Keratinocyte (primary cell): ENCODE measurements at regions not wholly inside any gene's neighbourhood (a gene's known extent, or its start where the extent isn't known, plus 50 kb on each side); places are given as distances from the start of the nearest gene placed in this dataset.

Source experiments
- DNase-seq: peaks from one replicate; pipeline ENCODE4 v3.0.0-alpha.2; 2011; ENCODE audit warnings: low read depth, missing footprints, low spot score
- FAIRE-seq: peaks from 2 replicates; lab custom pipeline; 2011; peaks lifted over from hg19 to GRCh38; lab: Jason Lieb, UNC
- H2AFZ ChIP-seq: 2 replicates; pipeline ENCODE4 v1.6.0; 2012; ENCODE audit warnings: low read length, control low read depth, inconsistent platforms; ENCODE audit not compliant: control insufficient read depth
- H3K27ac ChIP-seq: 2 replicates; pipeline ENCODE4 v1.5.1; 2011; ENCODE audit warnings: low read length; ENCODE audit not compliant: control insufficient read depth, insufficient read depth
- H3K27me3 ChIP-seq: 3 replicates; pipeline ENCODE4 v1.6.0; 2011; ENCODE audit warnings: low read length; ENCODE audit not compliant: control insufficient read depth, insufficient read depth; ENCODE audit errors: extremely low read depth
- H3K36me3 ChIP-seq, 2 experiments: 2 replicates in 1 of 2; 3 replicates in 1 of 2; pipeline ENCODE4 v1.5.1; 2011; ENCODE audit warnings: low read length in 2 of 2, mild to moderate bottlenecking in 1 of 2; ENCODE audit not compliant: control insufficient read depth in 2 of 2, insufficient read depth in 2 of 2; ENCODE audit errors: extremely low read depth in 1 of 2
- H3K4me1 ChIP-seq: 3 replicates; pipeline ENCODE4 v1.5.1; 2011; ENCODE audit warnings: low read length; ENCODE audit not compliant: control insufficient read depth, insufficient read depth; ENCODE audit errors: extremely low read depth
- H3K4me2 ChIP-seq: 3 replicates; pipeline ENCODE4 v1.6.0; 2011; ENCODE audit warnings: low read depth, low read length; ENCODE audit not compliant: control insufficient read depth, insufficient read depth; ENCODE audit errors: extremely low read depth
- H3K4me3 ChIP-seq, 3 experiments: fragments of 200-600 bp in 1 of 3; sonication (generic) in 1 of 3; 2 replicates in 2 of 3; 3 replicates in 1 of 3; pipeline ENCODE4 v1.5.1; 2011 to 2016; ENCODE audit warnings: low read length in 3 of 3, mild to moderate bottlenecking in 3 of 3, control low read depth in 2 of 3, inconsistent platforms in 1 of 3, low read depth in 1 of 3, mixed read lengths in 1 of 3, mixed run types in 1 of 3, moderate library complexity in 1 of 3; ENCODE audit not compliant: control insufficient read depth in 2 of 3, insufficient read depth in 2 of 3; ENCODE audit errors: extremely low read depth in 1 of 3
- H3K79me2 ChIP-seq: 2 replicates; pipeline ENCODE4 v1.6.0; 2012; ENCODE audit warnings: low read length; ENCODE audit not compliant: control insufficient read depth, insufficient read depth
- H3K9ac ChIP-seq: 3 replicates; pipeline ENCODE4 v1.6.0; 2011; ENCODE audit warnings: low read length; ENCODE audit not compliant: control insufficient read depth, insufficient read depth; ENCODE audit errors: extremely low read depth
- H3K9me1 ChIP-seq: 3 replicates; pipeline ENCODE4 v1.6.0; 2011; ENCODE audit warnings: low read length; ENCODE audit not compliant: control insufficient read depth, insufficient read depth; ENCODE audit errors: extremely low read depth
- H3K9me3 ChIP-seq: 2 replicates; pipeline ENCODE4 v1.5.1; 2012; ENCODE audit warnings: low read depth, low read length; ENCODE audit not compliant: control insufficient read depth
- H4K20me1 ChIP-seq: 3 replicates; pipeline ENCODE4 v1.6.0; 2011; ENCODE audit warnings: low read length; ENCODE audit not compliant: control insufficient read depth, insufficient read depth; ENCODE audit errors: extremely low read depth
- CTCF ChIP-seq, 3 experiments: IDR thresholded peaks in 1 of 3; conservative IDR thresholded peaks in 1 of 3; optimal IDR thresholded peaks in 1 of 3; 2 replicates in 2 of 3; 3 replicates in 1 of 3; pipeline versions ENCODE3 to v1.5.1; 2011; ENCODE audit warnings: low read length in 3 of 3, mild to moderate bottlenecking in 3 of 3, moderate library complexity in 2 of 3, control low read depth in 1 of 3, inconsistent platforms in 1 of 3; ENCODE audit not compliant: insufficient read depth in 2 of 3; ENCODE audit errors: extremely low read depth in 1 of 3
- EZH2 ChIP-seq: IDR thresholded peaks from one replicate; pipeline ENCODE4 v1.6.1; 2012; ENCODE audit warnings: inconsistent platforms, mild to moderate bottlenecking, low read length, moderate library complexity
- dilution Hi-C: fragments of 300-500 bp; cut with MboI; formaldehyde crosslinking; loops from one replicate; pipeline ENCODE4 v1.7.0; 2020; ENCODE audit warnings: low sequenced_read_pairs; ENCODE audit not compliant: extremely low pct_ligation_motif_present

- Histone ChIP-seq H3K27me3 (no peaks in the 10 kb centered on the region), H3K9me3 (no peaks in the 10 kb centered on the region), H3K36me3 (no peaks in the 10 kb centered on the region), H3K4me3 (no peak overlapping the region), H3K4me2 (no peak overlapping the region), H3K27ac (no peak overlapping the region), H3K4me1 (no peaks in the 10 kb centered on the region), H2AFZ (no peak overlapping the region), H4K20me1 (no peaks in the 10 kb centered on the region), H3K9ac (no peak overlapping the region), H3K79me2 (no peaks in the 10 kb centered on the region), H3K9me1 (no peaks in the 10 kb centered on the region)
- dilution Hi-C loops, result no loop called here
- DNase-seq (no peak), FAIRE-seq (no peak)
- no peak for TF ChIP-seq CTCF (optimal IDR thresholded peaks at IDR 0.05 in 1 of 3, IDR thresholded peaks at IDR 0.05 in 1 of 3, conservative IDR thresholded peaks at IDR 0.05 in 1 of 3; ENCODE audit: extremely low read depth in 1 of 3, insufficient read depth in 2 of 3, low read length in 3 of 3)
- no peak for TF ChIP-seq EZH2
These were observed 669.2 kb downstream of the NR2F1-AS1 start for GRCh38 chr5:92911851-92912250.

- Histone ChIP-seq H3K9me3 (no peaks in the 10 kb centered on the region), H4K20me1 (no peaks in the 10 kb centered on the region), H3K4me2 (no peak overlapping the region), H3K9ac (no peak overlapping the region), H3K4me1 (no peaks in the 10 kb centered on the region), H3K27ac (no peak overlapping the region), H2AFZ (no peak overlapping the region), H3K9me1 (no peaks in the 10 kb centered on the region), H3K27me3 (no peaks in the 10 kb centered on the region), H3K4me3 (no peak overlapping the region), H3K36me3 (no peaks in the 10 kb centered on the region), H3K79me2 (no peaks in the 10 kb centered on the region)
- no peak for FAIRE-seq
- dilution Hi-C loops, result no loop called here
- TF ChIP-seq EZH2, result no peak
- TF ChIP-seq CTCF (optimal IDR thresholded peaks at IDR 0.05 in 1 of 3, IDR thresholded peaks at IDR 0.05 in 1 of 3, conservative IDR thresholded peaks at IDR 0.05 in 1 of 3; ENCODE audit: extremely low read depth in 1 of 3, insufficient read depth in 2 of 3, low read length in 3 of 3), result no peak
- DNase-seq, result no peak
These were observed 669.7 kb downstream of the NR2F1-AS1 start for GRCh38 chr5:92911293-92911692.
